CD1c-positive myeloid dendritic cell (primary cell): ENCODE measurements at regions not wholly inside any gene's neighbourhood (a gene's known extent, or its start where the extent isn't known, plus 50 kb on each side); places are given as distances from the start of the nearest gene placed in this dataset.

Experiments
- DNase-seq: peaks from one replicate; pipeline ENCODE4 v3.0.0-alpha.2; 2016; ENCODE audit errors: extremely low spot score

- no peak for DNase-seq
Observed at GRCh38 chr2:122868646-122869275, 1113.3 kb downstream of the TSN start.

DNA sequence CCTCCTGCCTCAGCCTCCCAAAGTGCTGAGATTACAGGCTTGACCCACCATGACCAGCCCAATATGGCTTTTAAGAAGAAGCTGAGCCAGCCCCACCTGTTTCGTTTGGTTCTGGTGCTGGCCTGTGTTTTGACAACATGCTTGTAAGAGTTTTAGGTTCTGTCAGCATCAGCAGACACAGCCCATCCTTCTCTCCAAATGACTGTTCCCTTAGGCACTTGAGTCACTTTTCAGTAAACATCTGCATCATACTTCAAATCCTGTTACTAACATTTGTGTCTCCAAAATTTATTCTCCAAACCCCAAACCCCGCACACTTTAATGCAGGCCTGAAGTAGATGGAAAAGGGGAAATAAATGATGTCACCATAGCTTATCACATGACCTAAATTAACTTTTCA, 1118.5 kb downstream of the TSN start:
- no peak for DNase-seq

DNA sequence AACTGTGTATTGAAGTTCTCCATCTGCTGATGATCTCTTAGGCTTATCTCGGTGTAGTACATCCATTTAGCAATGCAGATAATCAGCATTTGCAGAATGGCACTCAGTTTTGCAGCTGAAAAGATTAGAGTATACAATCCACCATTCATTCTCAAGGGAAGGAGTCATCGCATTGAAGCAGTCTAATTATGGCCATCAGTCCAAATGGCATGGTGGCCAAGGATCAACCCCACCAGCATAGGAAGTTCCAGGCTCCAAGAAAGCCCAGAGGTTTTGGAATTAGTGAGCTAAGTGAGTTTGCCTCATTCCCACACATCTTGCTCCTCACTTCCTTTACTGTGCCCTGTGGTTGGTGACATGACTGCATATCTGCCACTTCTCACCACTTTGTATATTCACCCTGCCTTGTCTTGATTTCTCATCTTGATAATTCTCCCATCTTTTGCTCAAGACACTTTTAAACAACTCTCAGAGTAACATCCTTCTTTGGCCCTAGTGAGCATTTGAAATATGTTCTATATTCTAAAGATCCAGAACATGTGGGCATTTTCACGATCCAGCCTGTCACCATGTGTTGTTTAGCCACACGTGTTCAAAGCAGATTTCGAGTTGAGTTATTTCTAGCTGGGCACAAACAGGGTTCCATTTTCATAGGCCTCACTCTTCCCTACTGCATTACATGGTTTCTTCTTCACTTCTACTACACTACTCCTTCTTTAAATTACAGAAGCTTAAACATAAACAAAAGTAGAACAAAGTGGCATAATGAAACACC, 1119.8 kb downstream of the TSN start:
- no peak for DNase-seq

DNA sequence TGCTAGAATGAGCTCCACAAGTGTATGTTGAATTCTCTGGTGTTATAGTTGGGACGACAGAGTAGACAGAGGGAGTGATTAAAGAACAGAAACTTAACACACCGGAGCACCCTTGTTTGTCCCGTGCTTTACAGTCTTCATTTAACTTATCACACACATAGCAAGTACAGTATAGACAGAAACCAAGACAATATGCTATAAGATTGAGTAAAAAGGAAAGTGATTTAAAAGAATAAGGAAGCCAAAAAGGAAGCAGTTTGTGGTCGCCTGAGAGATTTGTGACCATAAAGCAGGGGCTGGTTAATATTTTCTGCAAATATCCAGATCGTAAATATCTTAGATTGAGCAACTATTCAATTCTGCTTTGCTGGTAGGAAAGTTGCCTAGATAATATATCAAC, 1128.4 kb downstream of the TSN start:
- DNase-seq: no peak

GRCh38 chr2:122884889-122885288, 1129.4 kb downstream of the TSN start:
- no peak for DNase-seq

DNA sequence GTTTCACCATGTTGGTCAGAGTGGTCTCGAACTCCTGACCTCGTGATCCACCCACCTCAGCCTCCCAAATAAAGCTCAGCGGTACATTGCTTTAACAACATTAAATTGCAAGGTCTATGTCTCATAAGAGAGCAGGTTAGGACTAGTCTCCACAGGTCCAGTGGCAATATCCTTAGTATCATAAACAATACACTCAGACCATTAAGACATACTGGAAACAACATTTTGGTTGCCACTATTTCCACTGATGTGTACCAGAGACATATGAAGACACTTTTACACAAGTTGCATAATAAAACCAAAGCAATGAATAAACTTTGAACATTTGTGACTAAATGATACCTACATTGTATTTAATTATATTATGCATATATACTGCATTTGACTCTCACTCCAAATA, 1130.0 kb downstream of the TSN start:
- no peak for DNase-seq

DNA sequence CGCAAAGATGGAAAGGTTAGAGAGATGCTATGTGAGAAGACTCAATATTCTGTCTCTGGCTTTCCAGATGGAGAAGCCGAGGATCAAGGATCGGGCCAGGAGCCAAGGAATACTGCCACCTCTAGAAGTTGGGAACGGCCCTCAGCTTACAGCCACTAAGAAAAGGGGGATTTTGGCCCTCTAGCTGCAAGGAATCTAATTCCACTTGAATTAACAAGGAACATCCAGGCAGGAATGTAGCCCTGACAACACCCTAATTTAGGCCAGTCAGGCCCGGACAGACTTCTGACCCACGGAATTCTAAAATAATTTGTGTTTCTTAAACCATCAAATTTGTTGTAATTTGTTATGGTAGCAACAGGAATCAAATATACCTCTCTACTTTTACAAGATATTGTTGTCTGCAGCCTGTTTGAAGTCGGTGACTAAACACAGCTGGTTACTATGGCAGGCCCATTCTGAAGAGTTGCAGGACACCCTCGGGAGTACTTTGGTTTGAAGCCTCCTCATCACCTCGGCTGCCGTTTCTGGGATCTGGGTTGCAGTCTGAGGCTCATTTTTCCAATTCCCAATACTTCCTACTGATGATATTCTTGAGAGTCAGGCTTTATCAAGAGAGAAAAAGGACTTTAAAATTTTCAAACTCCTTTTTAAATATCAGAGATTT, 1131.2 kb downstream of the TSN start:
- DNase-seq: no peak

DNA sequence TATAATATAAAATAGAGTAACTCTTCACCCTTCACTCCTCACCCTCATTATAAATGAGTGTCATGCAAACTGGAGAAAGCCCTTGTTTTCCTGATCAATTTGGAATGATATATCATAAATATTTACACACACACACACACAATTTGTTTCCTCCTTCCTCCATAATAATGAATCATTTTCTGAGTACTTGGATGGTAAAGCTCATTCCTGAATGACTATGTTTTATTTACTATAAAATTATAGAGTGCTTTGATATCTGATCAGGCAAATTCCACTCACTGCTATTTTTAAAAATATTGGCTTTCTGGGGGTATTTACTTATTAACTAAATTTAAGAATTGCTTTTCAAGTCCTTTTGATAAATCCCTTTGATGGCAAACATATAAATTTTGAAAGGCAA, 1125.5 kb upstream of the CNTNAP5 start:
- DNase-seq: no peak

DNA sequence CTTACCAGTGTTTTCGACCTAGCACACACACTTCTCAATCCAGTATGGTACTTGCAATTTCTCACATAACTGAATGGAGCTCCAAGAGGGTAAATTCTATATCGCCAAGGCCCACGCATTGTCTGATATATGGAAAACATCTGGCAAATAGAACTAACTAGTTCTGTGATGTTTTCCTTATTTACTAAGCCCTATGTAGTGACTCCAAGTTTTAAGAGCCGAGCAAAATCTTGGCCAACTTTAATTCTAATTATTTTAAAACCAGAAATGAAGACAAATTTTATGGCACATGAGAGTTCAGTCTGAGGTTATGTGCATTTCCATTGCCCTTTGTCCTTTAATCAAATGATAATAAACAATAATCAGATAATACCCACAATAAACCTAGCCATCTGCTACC, 1119.7 kb upstream of the CNTNAP5 start:
- DNase-seq: no peak

DNA sequence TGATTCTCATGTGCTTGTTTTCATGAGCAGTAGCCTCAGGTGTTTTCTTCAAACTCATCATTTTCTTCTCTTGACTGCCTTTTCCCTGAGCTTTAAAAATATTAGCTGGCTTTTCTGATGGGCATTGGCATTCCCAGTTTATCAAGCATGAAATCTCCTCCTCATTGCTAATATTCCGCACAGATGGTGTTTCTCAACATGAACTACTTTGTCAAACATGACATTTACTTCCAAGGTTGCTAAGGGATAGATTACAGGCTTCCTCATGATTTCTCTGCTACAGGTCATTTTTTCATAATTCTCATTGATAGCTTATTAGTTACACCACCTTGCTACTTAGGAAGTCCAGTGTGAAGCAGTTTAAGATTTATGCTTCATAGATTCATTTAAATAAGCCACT, 1116.9 kb upstream of the CNTNAP5 start:
- DNase-seq: no peak

DNA sequence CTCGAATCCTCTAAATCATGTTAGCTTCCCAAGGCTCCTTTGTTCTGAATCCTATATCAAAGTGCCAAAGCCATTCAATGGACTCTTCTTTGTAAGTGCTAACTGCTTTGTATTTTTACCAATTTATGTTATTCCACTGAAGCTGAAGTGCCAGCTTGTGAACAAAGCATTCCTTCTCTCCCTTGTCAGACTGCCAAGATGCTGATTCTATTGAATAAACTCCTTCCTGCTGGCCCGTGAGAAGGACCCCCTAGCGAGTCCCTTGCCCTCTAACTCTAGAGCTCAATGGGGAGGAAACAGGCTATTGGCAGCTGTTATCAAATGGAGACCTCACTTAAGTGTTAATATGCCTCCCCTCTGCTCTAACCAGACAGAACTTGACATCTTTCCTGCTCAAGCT, 1097.9 kb upstream of the CNTNAP5 start:
- no peak for DNase-seq

GRCh38 chr2:122927710-122928557, 1097.2 kb upstream of the CNTNAP5 start:
- DNase-seq: no peak

DNA sequence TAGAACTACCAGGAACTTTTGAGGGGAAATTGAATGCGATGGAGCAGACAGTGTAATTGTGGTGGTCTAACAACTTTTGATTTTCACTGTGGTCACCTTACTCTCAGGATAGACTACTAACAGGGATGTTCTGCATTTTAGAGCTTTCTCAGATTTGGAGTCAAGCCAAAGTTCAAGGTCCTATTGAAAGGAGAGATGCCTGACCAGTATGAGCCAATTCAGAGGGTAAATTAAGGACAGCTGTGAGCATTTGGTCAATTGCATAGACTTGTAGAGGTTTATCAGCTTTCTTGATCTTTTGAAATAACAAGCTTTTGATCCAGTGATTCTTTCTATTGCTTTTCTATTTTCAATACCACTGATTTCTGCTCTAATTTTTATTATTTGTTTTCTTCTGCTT, 1095.7 kb upstream of the CNTNAP5 start:
- DNase-seq: no peak

DNA sequence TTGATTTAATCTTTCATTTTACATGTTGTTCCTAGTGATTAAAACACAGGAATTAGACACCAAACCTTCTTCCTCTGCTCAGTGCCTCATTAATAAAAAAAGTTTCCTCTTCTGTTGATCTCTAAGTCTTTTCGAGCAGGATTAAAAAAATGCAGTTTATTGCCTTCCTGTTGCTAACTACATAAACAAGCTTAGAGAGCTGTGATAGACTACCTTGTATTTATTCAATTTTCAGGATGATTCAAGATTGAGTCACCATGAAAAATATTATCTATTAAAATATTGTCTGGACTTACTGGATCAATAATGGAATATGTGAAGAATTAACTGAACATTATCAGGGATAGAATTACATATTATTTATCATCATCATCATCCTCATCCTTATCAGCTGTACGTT, 1089.6 kb upstream of the CNTNAP5 start:
- DNase-seq: no peak

GRCh38 chr2:122939796-122940195, 1085.3 kb upstream of the CNTNAP5 start:
- no peak for DNase-seq

GRCh38 chr2:122949523-122949922, 1075.6 kb upstream of the CNTNAP5 start:
- DNase-seq: no peak

GRCh38 chr2:122955776-122956175, 1069.3 kb upstream of the CNTNAP5 start:
- no peak for DNase-seq

DNA sequence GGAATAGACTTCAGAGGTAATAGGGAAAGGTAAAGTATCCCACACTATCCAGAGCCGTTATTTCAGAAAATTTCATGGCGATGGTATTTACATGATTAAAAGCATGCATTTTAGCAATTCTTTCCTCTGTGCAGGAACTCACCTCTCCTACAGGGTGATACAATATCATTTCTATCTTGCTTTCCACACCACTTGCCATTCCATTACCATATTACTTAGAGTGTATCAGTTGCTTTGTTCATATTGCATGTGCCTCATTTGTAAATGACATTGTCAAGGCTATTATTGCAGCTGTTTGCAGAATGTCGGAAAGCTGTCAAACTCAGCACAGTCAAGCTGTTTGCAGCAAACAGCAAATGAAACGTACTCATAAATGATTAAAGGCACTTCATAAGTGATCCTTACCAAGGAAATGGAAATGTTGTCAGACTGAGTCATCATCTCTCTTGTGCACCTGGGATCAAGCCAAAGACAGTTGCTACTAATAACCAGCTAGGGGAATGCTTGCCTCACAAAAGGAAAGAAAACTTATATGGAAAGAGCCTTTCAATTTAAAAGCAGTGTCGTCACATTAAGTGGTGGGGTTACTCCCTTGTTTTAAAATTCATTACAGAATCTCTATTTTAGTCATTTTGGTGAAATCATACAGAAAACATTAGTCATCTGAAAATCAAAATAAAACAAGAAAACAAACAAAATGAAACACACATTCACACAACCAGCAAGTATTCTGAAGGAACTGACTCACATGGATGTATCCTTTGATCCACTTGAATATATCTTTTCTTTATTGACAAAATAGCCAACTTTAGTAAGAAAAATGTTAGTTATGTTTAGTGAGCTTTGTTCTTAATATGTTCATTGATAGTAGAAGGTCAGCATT, 1064.1 kb upstream of the CNTNAP5 start:
- no peak for DNase-seq

DNA sequence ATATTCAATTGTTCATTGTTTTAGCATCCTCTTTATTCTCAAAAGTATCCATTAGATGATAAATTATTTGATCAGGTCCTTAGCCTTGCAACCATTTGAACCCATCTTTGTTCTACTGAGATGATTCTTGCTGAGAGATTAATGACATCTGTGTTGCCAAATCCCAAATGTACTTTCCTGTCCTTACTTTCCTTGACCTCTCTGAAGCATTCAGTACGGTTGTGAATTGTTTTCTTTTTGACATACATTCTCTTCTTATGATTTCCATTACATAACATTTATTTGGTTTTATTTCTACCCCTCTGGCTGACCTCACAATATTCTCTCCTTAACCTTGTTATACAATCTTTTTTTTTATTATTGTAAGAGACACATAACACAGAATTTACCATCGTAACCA, 1058.6 kb upstream of the CNTNAP5 start:
- no peak for DNase-seq

- no peak for DNase-seq
Observed at GRCh38 chr2:122977580-122977979, 1047.5 kb upstream of the CNTNAP5 start.

DNA sequence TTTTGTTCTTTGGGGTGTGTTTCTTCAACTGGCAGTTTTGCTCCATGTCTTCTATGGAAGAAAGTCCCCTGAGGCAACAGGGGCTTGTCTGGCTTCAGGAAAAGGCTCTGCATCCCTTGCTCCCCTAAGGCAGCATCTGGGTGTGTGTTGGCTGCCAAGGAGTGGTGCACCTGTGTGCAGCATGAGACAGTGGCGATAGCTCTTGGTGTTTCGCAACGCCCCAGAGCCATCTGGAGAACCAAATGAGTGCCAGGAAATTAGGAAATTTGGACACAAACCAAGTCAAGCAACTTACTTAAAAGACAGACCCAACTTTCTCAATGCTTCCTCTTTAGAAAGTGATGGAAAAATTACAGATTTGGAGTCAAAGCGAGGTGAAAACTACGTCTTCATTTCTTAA, 1044.4 kb upstream of the CNTNAP5 start:
- no peak for DNase-seq
